GM19467 (cell line): ENCODE measurements at regions not wholly inside any gene's neighbourhood (a gene's known extent, or its start where the extent isn't known, plus 50 kb on each side); places are given as distances from the start of the nearest gene placed in this dataset.
"Not testable (repeated sequence)": the region's sequence is repeated elsewhere in the genome, so short reads cannot be mapped to it uniquely, and the experiment has no call there.

Experiments used
- ATAC-seq: cut with Tn5 transposase; IDR thresholded peaks from one replicate; pipeline ENCODE4 v1.9.1; 2021; ENCODE audit warnings: mild to moderate bottlenecking, moderate library complexity; ENCODE audit not compliant: unreplicated experiment

GRCh38 chr2:184302506-184302905 lies 295.8 kb upstream of the ZNF804A start:
- no peak for ATAC-seq

GRCh38 chr2:184304006-184304405 lies 294.3 kb upstream of the ZNF804A start:
- no peak for ATAC-seq

- no peak for ATAC-seq
Measured at GRCh38 chr2:184305105-184305504, 293.2 kb upstream of the ZNF804A start.

GRCh38 chr2:184308706-184309105 lies 289.6 kb upstream of the ZNF804A start:
- no peak for ATAC-seq

- no peak for ATAC-seq
Measured at GRCh38 chr2:184312970-184313369, 285.4 kb upstream of the ZNF804A start.

GRCh38 chr2:184314829-184315228 lies 283.5 kb upstream of the ZNF804A start:
- no peak for ATAC-seq

GRCh38 chr2:184316921-184317320 lies 281.4 kb upstream of the ZNF804A start:
- no peak for ATAC-seq

- no peak for ATAC-seq
Measured at GRCh38 chr2:184322615-184323014, 275.7 kb upstream of the ZNF804A start.

GRCh38 chr2:184326066-184326465 lies 272.3 kb upstream of the ZNF804A start:
- no peak for ATAC-seq

GRCh38 chr2:184327805-184328204 lies 270.5 kb upstream of the ZNF804A start:
- not testable (repeated sequence) for ATAC-seq

- ATAC-seq: not testable (repeated sequence)
Measured at GRCh38 chr2:184330561-184330960, 267.8 kb upstream of the ZNF804A start.

- ATAC-seq: no peak
Measured at GRCh38 chr2:184336688-184337087, 261.6 kb upstream of the ZNF804A start.

GRCh38 chr2:184338771-184339170 lies 259.6 kb upstream of the ZNF804A start:
- no peak for ATAC-seq

- no peak for ATAC-seq
Measured at GRCh38 chr2:184339966-184340365, 258.4 kb upstream of the ZNF804A start.

- ATAC-seq: no peak
Measured at GRCh38 chr2:184346338-184346862, 251.9 kb upstream of the ZNF804A start.

- ATAC-seq: no peak
Measured at GRCh38 chr2:184351126-184351525, 247.2 kb upstream of the ZNF804A start.

- ATAC-seq: no peak
Measured at GRCh38 chr2:184357033-184357432, 241.3 kb upstream of the ZNF804A start.

GRCh38 chr2:184359379-184359778 lies 238.9 kb upstream of the ZNF804A start:
- no peak for ATAC-seq

- no peak for ATAC-seq
Measured at GRCh38 chr2:184363213-184363612, 235.1 kb upstream of the ZNF804A start.

GRCh38 chr2:184367211-184367610 lies 231.1 kb upstream of the ZNF804A start:
- no peak for ATAC-seq

GRCh38 chr2:184369307-184369706 lies 229.0 kb upstream of the ZNF804A start:
- no peak for ATAC-seq

GRCh38 chr2:184370954-184371353 lies 227.4 kb upstream of the ZNF804A start:
- no peak for ATAC-seq

GRCh38 chr2:184371641-184372040 lies 226.7 kb upstream of the ZNF804A start:
- ATAC-seq: no peak
